GM18517 (cell line): ENCODE measurements at regions not wholly inside any gene's neighbourhood (a gene's known extent, or its start where the extent isn't known, plus 50 kb on each side); places are given as distances from the start of the nearest gene placed in this dataset.
A peak's percentile ranks its signal among the peaks of the same experiment; 100 is the strongest.

Experiments used
- ATAC-seq: cut with Tn5 transposase; IDR thresholded peaks from one replicate; pipeline ENCODE4 v1.9.1; 2021; ENCODE audit warnings: mild to moderate bottlenecking, moderate library complexity; ENCODE audit not compliant: unreplicated experiment

GRCh38 chr5:34526682-34527305 is 129.3 kb upstream of the RAI14 start:
- ATAC-seq, result no peak

- no peak for ATAC-seq
These were observed 126.4 kb upstream of the RAI14 start for GRCh38 chr5:34529581-34530331.

GRCh38 chr5:34530637-34531036 is 125.5 kb upstream of the RAI14 start:
- no peak for ATAC-seq

GRCh38 chr5:34531751-34532360 is 124.3 kb upstream of the RAI14 start:
- no peak for ATAC-seq

- peak; percentile 49 for ATAC-seq
These were observed 122.3 kb upstream of the RAI14 start for GRCh38 chr5:34533582-34534522.

- no peak for ATAC-seq
These were observed 121.5 kb upstream of the RAI14 start for GRCh38 chr5:34534523-34535103.

- no peak for ATAC-seq
These were observed 120.7 kb upstream of the RAI14 start for GRCh38 chr5:34535433-34535832.

GRCh38 chr5:34535944-34536623 is 120.0 kb upstream of the RAI14 start:
- ATAC-seq, result no peak

GRCh38 chr5:34536699-34537098 is 119.4 kb upstream of the RAI14 start:
- ATAC-seq, result no peak

GRCh38 chr5:34538026-34538672 is 118.0 kb upstream of the RAI14 start:
- no peak for ATAC-seq

GRCh38 chr5:34539183-34539582 is 116.9 kb upstream of the RAI14 start:
- ATAC-seq, result no peak

GRCh38 chr5:34541067-34541466 is 115.1 kb upstream of the RAI14 start:
- no peak for ATAC-seq

GRCh38 chr5:34542818-34543217 is 113.3 kb upstream of the RAI14 start:
- ATAC-seq, result no peak

- ATAC-seq, result no peak
These were observed 112.4 kb upstream of the RAI14 start for GRCh38 chr5:34543687-34544086.

GRCh38 chr5:34544403-34544802 is 111.7 kb upstream of the RAI14 start:
- ATAC-seq, result no peak

- ATAC-seq, result no peak
These were observed 111.0 kb upstream of the RAI14 start for GRCh38 chr5:34545164-34545563.

- no peak for ATAC-seq
These were observed 110.5 kb upstream of the RAI14 start for GRCh38 chr5:34545626-34546025.

GRCh38 chr5:34547300-34548085 is 108.6 kb upstream of the RAI14 start:
- ATAC-seq, result no peak

- ATAC-seq, result no peak
These were observed 108.1 kb upstream of the RAI14 start for GRCh38 chr5:34548086-34548403.
